ENCODE measurements at regions not wholly inside any gene's neighbourhood (a gene's known extent, or its start where the extent isn't known, plus 50 kb on each side); places are given as distances from the start of the nearest gene placed in this dataset.

DNA sequence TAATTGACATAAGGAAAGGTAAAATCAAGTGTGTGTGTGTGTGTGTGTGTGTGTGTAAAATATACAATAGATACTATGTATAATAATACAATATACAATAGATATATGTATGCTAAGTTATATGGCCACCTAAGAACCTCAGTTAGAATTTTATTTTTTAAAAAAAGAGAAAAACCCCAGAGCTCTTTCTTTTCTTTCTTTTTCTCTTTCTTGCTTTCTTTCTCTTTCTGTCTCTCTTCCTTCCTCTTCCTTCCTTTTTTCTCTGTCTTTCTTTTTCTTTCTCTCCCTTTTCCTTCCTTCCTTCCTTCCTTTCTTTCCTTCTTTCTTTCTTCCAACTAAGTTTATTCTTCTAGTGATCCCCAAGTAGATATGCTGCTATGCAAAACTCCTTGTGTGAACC, 64.6 kb upstream of the FN1 start:
- TF ChIP-seq, protein P1, sequence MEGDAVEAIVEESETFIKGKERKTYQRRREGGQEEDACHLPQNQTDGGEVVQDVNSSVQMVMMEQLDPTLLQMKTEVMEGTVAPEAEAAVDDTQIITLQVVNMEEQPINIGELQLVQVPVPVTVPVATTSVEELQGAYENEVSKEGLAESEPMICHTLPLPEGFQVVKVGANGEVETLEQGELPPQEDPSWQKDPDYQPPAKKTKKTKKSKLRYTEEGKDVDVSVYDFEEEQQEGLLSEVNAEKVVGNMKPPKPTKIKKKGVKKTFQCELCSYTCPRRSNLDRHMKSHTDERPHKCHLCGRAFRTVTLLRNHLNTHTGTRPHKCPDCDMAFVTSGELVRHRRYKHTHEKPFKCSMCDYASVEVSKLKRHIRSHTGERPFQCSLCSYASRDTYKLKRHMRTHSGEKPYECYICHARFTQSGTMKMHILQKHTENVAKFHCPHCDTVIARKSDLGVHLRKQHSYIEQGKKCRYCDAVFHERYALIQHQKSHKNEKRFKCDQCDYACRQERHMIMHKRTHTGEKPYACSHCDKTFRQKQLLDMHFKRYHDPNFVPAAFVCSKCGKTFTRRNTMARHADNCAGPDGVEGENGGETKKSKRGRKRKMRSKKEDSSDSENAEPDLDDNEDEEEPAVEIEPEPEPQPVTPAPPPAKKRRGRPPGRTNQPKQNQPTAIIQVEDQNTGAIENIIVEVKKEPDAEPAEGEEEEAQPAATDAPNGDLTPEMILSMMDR (IDR thresholded peaks at IDR 0.05; ENCODE audit: low read depth, low read length, poor library complexity, severe bottlenecking) = no peak
- no peak for TF ChIP-seq EZH2phosphoT487 (IDR thresholded peaks at IDR 0.05; ENCODE audit: borderline replicate concordance, low read length)

Measured in DOHH2 (cell line).